Astrocyte (in vitro differentiated cells and primary cell): ENCODE measurements at regions not wholly inside any gene's neighbourhood (a gene's known extent, or its start where the extent isn't known, plus 50 kb on each side); places are given as distances from the start of the nearest gene placed in this dataset.
A peak's percentile ranks its signal among the peaks of the same experiment; 100 is the strongest.
"Not testable (repeated sequence)": the region's sequence is repeated elsewhere in the genome, so short reads cannot be mapped to it uniquely, and the experiment has no call there.

Source experiments
- DNase-seq: peaks from one replicate; pipeline ENCODE4 v3.0.0-alpha.2; 2010; ENCODE audit warnings: low read depth
- FAIRE-seq: peaks from 2 replicates; lab custom pipeline; 2011; peaks lifted over from hg19 to GRCh38; lab: Jason Lieb, UNC
- H2AFZ ChIP-seq: 2 replicates; pipeline ENCODE4 v1.6.0; 2012; ENCODE audit warnings: low read depth, low read length, inconsistent platforms
- H3K27ac ChIP-seq: 2 replicates; pipeline ENCODE4 v1.5.1; 2011; ENCODE audit warnings: low read depth, low read length, inconsistent platforms
- H3K27me3 ChIP-seq: 2 replicates; pipeline ENCODE4 v1.6.0; 2011; ENCODE audit warnings: low read length, inconsistent platforms; ENCODE audit not compliant: insufficient read depth
- H3K36me3 ChIP-seq: 2 replicates; pipeline ENCODE4 v1.5.1; 2011; ENCODE audit warnings: low read length, inconsistent platforms; ENCODE audit not compliant: insufficient read depth
- H3K4me1 ChIP-seq: 2 replicates; pipeline ENCODE4 v1.5.1; 2011; ENCODE audit warnings: low read length, inconsistent platforms; ENCODE audit not compliant: insufficient read depth
- H3K4me2 ChIP-seq: 2 replicates; pipeline ENCODE4 v1.6.0; 2012; ENCODE audit warnings: low read length, inconsistent platforms
- H3K4me3 ChIP-seq: 2 replicates; pipeline ENCODE4 v1.5.1; 2011; ENCODE audit warnings: low read depth, mild to moderate bottlenecking, low read length, inconsistent platforms; ENCODE audit not compliant: insufficient read depth
- H3K79me2 ChIP-seq: 2 replicates; pipeline ENCODE4 v1.6.0; 2012; ENCODE audit warnings: mild to moderate bottlenecking, low read length, inconsistent platforms; ENCODE audit not compliant: insufficient read depth
- H3K9ac ChIP-seq: 2 replicates; pipeline ENCODE4 v1.6.0; 2012; ENCODE audit warnings: mild to moderate bottlenecking, low read length, inconsistent platforms
- H3K9me3 ChIP-seq: 2 replicates; pipeline ENCODE4 v1.5.1; 2012; ENCODE audit warnings: low read depth, mild to moderate bottlenecking, low read length, inconsistent platforms; ENCODE audit not compliant: insufficient read depth
- H4K20me1 ChIP-seq: 2 replicates; pipeline ENCODE4 v1.6.0; 2012; ENCODE audit warnings: low read length, inconsistent platforms; ENCODE audit not compliant: insufficient read depth
- H3K27ac Mint-ChIP-seq: one replicate; pipeline ENCODE4 v1.8.0; 2021; ENCODE audit warnings: mild to moderate bottlenecking, mixed read lengths; ENCODE audit not compliant: unreplicated experiment
- H3K27me3 Mint-ChIP-seq: one replicate; pipeline ENCODE4 v1.8.0; 2021; ENCODE audit warnings: low read depth, mixed read lengths; ENCODE audit not compliant: unreplicated experiment
- H3K36me3 Mint-ChIP-seq: one replicate; pipeline ENCODE4 v1.8.0; 2021; ENCODE audit warnings: low read depth, mixed read lengths; ENCODE audit not compliant: unreplicated experiment
- H3K4me1 Mint-ChIP-seq: one replicate; pipeline ENCODE4 v1.8.0; 2021; ENCODE audit warnings: low read depth, mixed read lengths; ENCODE audit not compliant: unreplicated experiment
- H3K4me3 Mint-ChIP-seq: one replicate; pipeline ENCODE4 v1.8.0; 2021; ENCODE audit warnings: mild to moderate bottlenecking, moderate library complexity, mixed read lengths; ENCODE audit not compliant: unreplicated experiment
- H3K9me3 Mint-ChIP-seq: one replicate; pipeline ENCODE4 v1.8.0; 2021; ENCODE audit warnings: mild to moderate bottlenecking, mixed read lengths; ENCODE audit not compliant: unreplicated experiment
- EZH2 ChIP-seq: IDR thresholded peaks from 2 replicates; pipeline ENCODE4 v1.6.1; 2012; ENCODE audit warnings: mild to moderate bottlenecking, low read length, inconsistent platforms; ENCODE audit not compliant: insufficient read depth
- TF ChIP-seq, protein P1 (sequence below): IDR thresholded peaks from 2 replicates; pipeline ENCODE4 v1.5.1; 2011; ENCODE audit warnings: low read depth, mild to moderate bottlenecking, inconsistent platforms, low read length, moderate library complexity; ENCODE audit not compliant: insufficient read depth

- no peak for DNase-seq
- H3K36me3 ChIP-seq = no peaks in the 10 kb centered on the region
- H3K9me3 ChIP-seq = no peaks in the 10 kb centered on the region
- no peak overlapping the region for H3K9ac ChIP-seq
- no peak overlapping the region for H3K4me3 ChIP-seq
- peaks cover 29% of the 10 kb centered on the region for H3K27me3 ChIP-seq
- H3K27me3 Mint-ChIP-seq = peaks cover 14% of the 10 kb centered on the region
- FAIRE-seq = no peak
- H2AFZ ChIP-seq = no peak overlapping the region
- peaks cover 3% of the 10 kb centered on the region for H3K4me1 Mint-ChIP-seq
- H3K27ac Mint-ChIP-seq = peak overlapping the region; percentile 9
- no peaks in the 10 kb centered on the region for H4K20me1 ChIP-seq
- H3K27ac ChIP-seq = no peak overlapping the region
- TF ChIP-seq EZH2 = no peak
- TF ChIP-seq, protein P1, sequence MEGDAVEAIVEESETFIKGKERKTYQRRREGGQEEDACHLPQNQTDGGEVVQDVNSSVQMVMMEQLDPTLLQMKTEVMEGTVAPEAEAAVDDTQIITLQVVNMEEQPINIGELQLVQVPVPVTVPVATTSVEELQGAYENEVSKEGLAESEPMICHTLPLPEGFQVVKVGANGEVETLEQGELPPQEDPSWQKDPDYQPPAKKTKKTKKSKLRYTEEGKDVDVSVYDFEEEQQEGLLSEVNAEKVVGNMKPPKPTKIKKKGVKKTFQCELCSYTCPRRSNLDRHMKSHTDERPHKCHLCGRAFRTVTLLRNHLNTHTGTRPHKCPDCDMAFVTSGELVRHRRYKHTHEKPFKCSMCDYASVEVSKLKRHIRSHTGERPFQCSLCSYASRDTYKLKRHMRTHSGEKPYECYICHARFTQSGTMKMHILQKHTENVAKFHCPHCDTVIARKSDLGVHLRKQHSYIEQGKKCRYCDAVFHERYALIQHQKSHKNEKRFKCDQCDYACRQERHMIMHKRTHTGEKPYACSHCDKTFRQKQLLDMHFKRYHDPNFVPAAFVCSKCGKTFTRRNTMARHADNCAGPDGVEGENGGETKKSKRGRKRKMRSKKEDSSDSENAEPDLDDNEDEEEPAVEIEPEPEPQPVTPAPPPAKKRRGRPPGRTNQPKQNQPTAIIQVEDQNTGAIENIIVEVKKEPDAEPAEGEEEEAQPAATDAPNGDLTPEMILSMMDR = no peak
- no peaks in the 10 kb centered on the region for H3K4me1 ChIP-seq
- H3K79me2 ChIP-seq = no peaks in the 10 kb centered on the region
- peaks cover 10% of the 10 kb centered on the region for H3K9me3 Mint-ChIP-seq
- H3K36me3 Mint-ChIP-seq = no peaks in the 10 kb centered on the region
- H3K4me2 ChIP-seq = no peak overlapping the region
- no peak overlapping the region for H3K4me3 Mint-ChIP-seq
Measured at GRCh38 chr21:35982717-35983116, 77.6 kb downstream of the SETD4 start.

GRCh38 chr21:35981514-35982070 lies 78.7 kb downstream of the SETD4 start:
- Mint-ChIP-seq H3K9me3 (peaks cover 14% of the 10 kb centered on the region), H3K27ac (no peak overlapping the region), H3K4me3 (no peak overlapping the region), H3K27me3 (peaks cover 20% of the 10 kb centered on the region), H3K4me1 (peaks cover 3% of the 10 kb centered on the region), H3K36me3 (no peaks in the 10 kb centered on the region)
- TF ChIP-seq, protein P1 = no peak
- no peak for TF ChIP-seq EZH2
- Histone ChIP-seq H3K79me2 (no peaks in the 10 kb centered on the region), H3K27me3 (peaks cover 26% of the 10 kb centered on the region), H3K9me3 (no peaks in the 10 kb centered on the region), H3K4me2 (no peak overlapping the region), H3K36me3 (no peaks in the 10 kb centered on the region), H2AFZ (no peak overlapping the region), H4K20me1 (no peaks in the 10 kb centered on the region), H3K4me1 (no peaks in the 10 kb centered on the region), H3K27ac (no peak overlapping the region), H3K9ac (no peak overlapping the region), H3K4me3 (no peak overlapping the region)
- FAIRE-seq (no peak), DNase-seq (no peak)

DNA sequence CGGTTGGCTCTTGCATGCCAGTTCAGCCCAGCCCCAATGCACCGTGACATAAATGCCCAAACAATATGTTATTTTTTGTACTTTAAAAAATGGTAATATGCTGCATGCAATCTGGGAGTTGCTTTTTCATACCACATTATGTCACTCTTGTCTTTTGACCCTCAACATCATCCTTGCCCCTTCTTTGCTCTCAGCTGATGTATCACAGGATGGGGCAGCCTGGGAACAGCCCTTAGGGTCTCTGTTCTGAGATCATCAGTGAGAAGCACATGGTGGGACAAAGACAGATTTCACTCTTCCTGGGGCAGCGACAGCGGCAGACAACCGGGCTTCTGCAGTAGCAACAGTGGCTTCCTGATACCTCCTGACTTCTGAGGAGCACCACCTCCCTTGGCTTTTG lies 79.5 kb downstream of the SETD4 start:
- FAIRE-seq (no peak), DNase-seq (no peak)
- Mint-ChIP-seq H3K4me1 (peaks cover 3% of the 10 kb centered on the region), H3K4me3 (no peak overlapping the region), H3K27me3 (peaks cover 22% of the 10 kb centered on the region), H3K27ac (no peak overlapping the region), H3K36me3 (no peaks in the 10 kb centered on the region), H3K9me3 (peaks cover 14% of the 10 kb centered on the region)
- H3K9me3 ChIP-seq = no peaks in the 10 kb centered on the region
- no peak overlapping the region for H3K4me2 ChIP-seq
- no peak overlapping the region for H2AFZ ChIP-seq
- TF ChIP-seq, protein P1 = no peak
- TF ChIP-seq EZH2 = no peak
- H3K27me3 ChIP-seq = peaks cover 30% of the 10 kb centered on the region
- no peaks in the 10 kb centered on the region for H3K79me2 ChIP-seq
- H4K20me1 ChIP-seq = no peaks in the 10 kb centered on the region
- no peaks in the 10 kb centered on the region for H3K4me1 ChIP-seq
- no peak overlapping the region for H3K27ac ChIP-seq
- H3K36me3 ChIP-seq = no peaks in the 10 kb centered on the region
- H3K9ac ChIP-seq = no peak overlapping the region
- H3K4me3 ChIP-seq = no peak overlapping the region

- not testable (repeated sequence) for H4K20me1 ChIP-seq, H3K4me2 ChIP-seq, H3K4me3 ChIP-seq, H3K9ac ChIP-seq, H3K4me3 Mint-ChIP-seq, H3K27ac Mint-ChIP-seq, H3K79me2 ChIP-seq, H3K36me3 Mint-ChIP-seq, H3K4me1 ChIP-seq, DNase-seq, FAIRE-seq, H3K27ac ChIP-seq, H3K9me3 ChIP-seq, H3K4me1 Mint-ChIP-seq, H2AFZ ChIP-seq, H3K36me3 ChIP-seq
- peaks cover 29% of the 10 kb centered on the region for H3K27me3 Mint-ChIP-seq
- H3K27me3 ChIP-seq = peaks cover 33% of the 10 kb centered on the region
- peaks cover 14% of the 10 kb centered on the region for H3K9me3 Mint-ChIP-seq
Measured at GRCh38 chr21:35977860-35978259, 82.5 kb downstream of the SETD4 start.
